NCI-H2196 (cell line): ENCODE measurements at regions not wholly inside any gene's neighbourhood (a gene's known extent, or its start where the extent isn't known, plus 50 kb on each side); places are given as distances from the start of the nearest gene placed in this dataset.
"Not testable (repeated sequence)": the region's sequence is repeated elsewhere in the genome, so short reads cannot be mapped to it uniquely, and the experiment has no call there.

Experiments used
- DNase-seq: peaks from one replicate; lab custom pipeline; 2025; ENCODE audit not compliant: unreplicated experiment; lab: John Stamatoyannopoulos, UW

DNA sequence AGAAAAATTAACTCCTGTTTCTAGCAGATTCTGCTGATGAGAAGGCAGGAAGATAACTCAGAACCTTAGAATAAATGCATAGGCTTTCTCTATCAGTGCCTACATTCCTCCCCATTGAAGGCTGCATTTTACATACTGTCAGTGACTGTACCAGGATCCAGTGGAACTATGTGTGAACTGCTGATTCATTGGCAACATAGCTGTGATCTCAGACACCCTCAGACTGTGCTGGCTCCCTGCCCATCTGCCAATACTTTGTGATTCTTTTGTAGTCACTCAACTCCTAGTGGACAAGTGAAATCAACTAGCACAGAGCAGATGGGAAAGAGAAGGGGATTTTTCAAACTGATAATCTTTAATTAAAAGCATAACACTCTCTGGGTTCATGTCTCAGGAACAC is 375.8 kb downstream of the MDFIC start:
- no peak for DNase-seq

DNA sequence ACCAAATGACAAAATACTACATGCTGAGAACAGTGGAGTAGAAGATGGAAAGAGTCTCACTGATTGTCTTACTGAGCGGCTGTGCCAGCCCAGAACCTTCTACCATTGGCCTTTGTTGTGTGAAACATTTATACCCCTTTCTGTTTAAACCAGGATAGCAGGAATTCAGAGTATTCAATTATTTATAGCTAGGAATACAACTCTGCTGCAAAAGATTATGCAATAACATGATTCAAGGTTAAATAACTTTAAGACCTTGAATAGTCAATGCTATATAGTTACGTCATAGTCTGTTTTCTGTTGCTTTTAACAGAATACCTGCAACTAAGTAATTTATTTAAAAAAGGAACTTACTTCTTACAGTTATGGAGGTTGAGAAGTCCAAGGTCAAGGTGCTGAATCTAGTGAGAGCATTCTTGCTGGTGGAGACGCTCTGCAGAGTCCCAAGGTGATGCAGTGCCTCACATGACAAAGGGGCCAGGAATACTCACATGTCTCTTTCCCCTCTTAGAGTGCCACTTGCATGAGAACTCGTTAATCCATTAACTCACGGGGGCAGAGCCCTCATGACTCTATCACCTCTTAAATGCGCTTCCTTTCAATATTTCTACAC is 371.8 kb downstream of the MDFIC start:
- no peak for DNase-seq

GRCh38 chr7:115292381-115292780 is 370.5 kb downstream of the MDFIC start:
- DNase-seq, result no peak

DNA sequence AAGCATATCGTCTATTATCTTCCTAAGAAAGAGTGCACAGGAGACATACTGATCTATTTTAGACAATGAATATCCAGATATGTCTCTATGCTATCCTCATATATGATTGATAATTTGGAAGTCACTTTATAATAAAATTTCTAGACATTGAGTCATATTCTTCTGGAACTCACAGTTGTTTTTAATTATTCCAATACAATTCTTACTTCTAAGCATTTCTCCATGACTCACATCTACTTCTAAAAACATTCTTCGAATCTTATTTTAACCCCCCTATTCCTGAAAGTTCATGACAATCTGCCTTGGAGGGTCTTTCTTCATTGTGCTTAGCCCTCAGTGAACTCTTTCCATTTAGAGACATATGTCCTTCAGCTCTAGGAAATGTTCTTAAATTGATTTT is 368.1 kb downstream of the MDFIC start:
- DNase-seq, result no peak

GRCh38 chr7:115276791-115277190 is 354.9 kb downstream of the MDFIC start:
- no peak for DNase-seq

DNA sequence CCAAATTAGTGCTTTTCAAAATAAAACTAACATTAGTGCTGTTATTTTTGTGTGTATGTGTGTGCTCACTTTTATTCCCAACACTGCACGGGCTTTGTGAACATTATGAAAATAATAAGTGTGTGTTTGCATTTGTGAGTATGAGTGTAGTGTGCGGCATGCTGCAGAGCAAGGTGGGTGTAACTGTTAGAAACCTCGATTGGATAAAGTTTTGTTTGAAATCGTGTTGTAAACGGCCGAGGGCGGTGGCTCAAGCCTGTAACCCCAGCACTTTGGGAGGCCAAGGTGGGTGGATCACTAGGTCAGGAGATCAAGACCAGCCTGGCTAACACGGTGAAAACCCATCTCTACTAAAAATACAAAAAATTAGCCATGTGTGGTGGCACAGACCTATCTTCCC is 352.0 kb downstream of the MDFIC start:
- DNase-seq, result not testable (repeated sequence)

DNA sequence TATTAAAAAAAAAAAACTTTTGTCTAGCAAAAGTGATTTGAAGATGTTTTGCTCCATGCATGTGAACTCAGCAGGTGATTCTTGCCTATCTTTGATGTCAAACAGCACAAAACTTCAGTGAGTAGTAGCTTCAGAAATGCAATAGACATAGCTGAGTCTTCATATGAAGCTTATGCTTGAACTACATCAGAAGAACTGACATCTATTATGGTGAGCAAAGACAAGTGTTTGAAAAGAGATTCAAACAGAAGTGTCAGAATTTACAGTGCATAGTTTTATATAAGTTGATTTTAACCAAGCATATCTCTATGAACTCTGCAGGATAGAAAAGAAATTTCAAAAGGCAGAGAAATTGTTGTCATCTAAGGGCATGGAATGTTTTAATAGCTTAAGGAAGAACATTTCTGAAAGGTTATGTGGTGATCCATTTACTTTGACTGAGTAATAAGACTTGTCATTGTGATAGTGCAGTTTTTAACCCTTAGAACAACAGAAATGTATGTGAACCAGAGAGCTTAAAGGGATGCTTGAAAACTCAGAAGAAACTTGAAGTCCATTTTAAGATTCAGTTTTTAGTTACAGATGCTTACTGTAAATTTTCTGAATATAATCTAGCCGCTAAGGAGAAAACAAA is 351.4 kb downstream of the MDFIC start:
- DNase-seq, result no peak

DNA sequence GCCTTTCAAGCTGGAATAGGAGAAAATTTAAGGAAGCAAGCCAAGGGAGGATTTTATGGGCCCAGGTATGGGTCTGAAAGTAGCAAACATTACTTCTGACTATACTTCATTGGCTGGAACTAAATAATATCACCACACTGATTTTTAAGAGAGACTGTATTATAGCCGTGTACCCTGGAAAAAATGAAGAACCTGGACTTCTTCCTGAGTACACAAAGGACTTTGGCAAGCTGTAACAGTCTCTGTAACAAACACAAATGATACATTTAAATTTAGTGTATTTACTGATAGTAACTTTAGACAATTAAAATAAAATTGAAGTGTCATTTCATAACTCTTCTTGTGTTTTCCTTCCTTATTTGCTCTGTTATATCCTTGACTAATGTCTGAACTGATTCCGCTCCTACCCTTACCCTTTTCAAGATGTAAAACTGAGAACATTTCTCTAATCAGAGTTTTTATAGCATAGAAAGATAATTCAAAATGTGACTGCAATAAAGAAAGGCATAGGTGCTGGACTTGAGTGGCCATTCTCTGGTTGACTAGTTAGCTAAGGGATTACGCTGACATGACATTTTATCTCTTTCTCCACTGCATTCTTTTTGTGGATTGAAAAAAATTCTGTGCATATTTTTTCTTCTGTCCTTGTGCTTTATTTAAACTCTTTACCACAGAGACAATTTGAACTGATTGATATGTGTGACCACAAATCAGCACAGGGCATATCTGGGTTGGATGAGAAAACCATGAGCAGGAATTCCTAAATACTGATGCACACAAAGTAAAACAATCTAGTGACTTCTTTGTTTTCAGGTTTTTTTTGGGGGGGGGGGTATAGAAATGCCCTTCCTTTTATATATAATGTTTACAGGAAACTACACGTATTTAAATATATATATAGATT is 349.7 kb downstream of the MDFIC start:
- no peak for DNase-seq

DNA sequence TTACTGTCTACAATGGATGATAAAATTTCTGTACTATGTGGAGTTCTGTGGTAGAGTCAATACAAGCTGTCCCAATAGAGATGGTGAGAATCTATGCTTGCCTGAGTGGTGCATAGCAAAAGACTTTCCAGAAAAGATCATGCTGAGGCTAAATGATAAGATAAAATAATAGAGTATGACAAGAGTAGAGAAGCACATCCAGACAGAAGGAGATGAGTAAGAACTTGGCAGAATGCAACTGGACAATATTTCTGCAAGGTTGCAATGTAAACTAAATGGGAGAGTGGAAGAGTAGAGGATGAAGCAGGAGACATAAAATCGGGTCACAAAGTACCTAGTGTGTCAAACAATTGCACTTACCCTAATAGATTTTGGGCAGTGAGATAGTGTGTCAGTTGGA is 347.6 kb downstream of the MDFIC start:
- no peak for DNase-seq

DNA sequence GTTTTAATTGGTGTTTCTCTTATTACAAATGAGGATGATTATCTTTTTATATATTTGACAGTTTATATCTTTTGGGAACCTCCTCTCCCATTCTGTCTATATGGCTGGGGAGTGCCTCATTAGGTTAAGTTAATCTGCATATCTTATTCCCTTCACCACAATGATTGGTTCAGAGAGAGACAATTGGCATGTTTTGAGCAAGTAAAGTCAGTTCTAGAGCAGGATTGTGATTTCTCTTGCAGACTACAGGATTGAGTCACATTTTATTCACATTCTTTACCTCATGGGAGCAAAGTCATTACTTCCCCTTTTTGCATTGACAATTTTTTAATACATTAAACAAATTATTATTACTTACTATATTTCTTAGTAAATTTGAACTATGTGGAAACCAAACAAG is 345.6 kb downstream of the MDFIC start:
- no peak for DNase-seq

DNA sequence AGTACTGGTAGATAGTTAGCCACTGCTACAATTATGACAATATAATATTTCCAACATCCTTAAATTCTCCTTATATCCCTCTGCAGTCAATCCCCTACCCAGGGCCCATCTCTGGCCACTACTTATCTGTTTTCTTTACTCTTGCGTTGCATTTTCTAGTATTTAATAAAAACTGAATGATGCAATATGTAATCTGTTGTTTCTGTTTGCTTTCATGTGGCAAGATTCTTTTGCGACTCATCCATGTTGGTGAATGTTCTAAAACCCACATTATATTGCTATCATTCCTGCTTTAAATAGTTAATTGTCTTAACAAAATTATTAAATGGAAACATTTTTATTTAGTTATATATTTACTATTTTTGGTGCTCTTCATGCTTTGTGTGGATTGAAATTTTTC is 338.5 kb downstream of the MDFIC start:
- no peak for DNase-seq

GRCh38 chr7:115252461-115252860 is 330.6 kb downstream of the MDFIC start:
- no peak for DNase-seq

DNA sequence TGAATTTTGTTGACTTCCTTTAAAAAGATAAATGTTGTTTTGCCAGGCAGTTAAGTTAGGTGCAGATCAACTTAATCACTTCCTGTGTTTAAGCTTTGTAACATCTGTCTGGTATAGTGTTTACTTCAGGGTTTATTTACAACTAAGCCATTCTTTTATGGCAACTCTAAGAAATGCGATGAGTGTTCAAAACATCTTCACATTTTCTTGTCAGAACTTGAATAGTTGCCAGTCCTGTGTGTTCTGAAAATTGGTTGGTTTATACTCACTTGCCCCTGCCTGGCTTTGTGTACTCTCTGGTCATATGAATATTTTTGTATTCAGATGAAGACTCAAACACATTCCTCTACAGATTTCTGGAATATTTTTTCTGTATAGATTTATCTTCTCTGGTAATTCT is 327.2 kb downstream of the MDFIC start:
- no peak for DNase-seq

- no peak for DNase-seq
Observed at GRCh38 chr7:115241151-115241550, 319.3 kb downstream of the MDFIC start.

GRCh38 chr7:115240242-115240641 is 318.3 kb downstream of the MDFIC start:
- no peak for DNase-seq

DNA sequence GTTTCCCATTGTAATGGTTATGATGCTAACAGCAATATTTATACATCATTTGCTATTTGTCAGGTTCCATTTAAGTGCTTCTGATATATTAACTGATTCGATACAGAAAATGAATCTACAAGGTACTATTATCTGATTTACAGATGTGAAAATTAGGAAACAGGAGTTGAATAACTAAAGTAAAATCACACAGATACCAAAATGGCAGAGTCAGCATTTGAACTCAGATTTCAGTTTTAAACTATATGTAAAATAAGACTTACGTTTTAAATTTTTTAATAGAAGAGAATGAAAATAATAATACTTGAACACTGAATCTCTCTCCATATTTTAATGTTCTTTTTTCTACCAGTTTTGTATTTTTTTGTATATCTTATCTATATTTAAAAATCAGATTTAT is 313.2 kb downstream of the MDFIC start:
- DNase-seq, result no peak

GRCh38 chr7:115233809-115234208 is 311.9 kb downstream of the MDFIC start:
- DNase-seq, result no peak

DNA sequence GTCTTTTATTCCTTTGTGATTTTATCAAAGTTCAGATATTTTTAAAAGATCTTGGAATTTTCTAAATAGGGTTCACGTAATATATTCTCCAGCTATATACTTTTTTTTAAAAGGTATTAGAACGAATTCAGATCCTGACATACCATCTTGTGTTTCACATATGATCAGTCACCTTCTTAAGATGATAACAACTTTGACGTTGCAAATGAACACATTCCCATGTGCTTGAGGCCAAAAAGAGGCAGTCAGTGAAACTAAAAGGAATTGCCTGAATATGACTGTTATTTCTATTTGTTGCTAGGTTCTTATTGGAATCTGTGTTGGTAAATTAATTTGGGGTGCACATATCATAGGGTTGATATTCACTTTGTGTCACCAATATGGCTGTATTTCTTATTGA is 310.1 kb downstream of the MDFIC start:
- DNase-seq, result no peak

DNA sequence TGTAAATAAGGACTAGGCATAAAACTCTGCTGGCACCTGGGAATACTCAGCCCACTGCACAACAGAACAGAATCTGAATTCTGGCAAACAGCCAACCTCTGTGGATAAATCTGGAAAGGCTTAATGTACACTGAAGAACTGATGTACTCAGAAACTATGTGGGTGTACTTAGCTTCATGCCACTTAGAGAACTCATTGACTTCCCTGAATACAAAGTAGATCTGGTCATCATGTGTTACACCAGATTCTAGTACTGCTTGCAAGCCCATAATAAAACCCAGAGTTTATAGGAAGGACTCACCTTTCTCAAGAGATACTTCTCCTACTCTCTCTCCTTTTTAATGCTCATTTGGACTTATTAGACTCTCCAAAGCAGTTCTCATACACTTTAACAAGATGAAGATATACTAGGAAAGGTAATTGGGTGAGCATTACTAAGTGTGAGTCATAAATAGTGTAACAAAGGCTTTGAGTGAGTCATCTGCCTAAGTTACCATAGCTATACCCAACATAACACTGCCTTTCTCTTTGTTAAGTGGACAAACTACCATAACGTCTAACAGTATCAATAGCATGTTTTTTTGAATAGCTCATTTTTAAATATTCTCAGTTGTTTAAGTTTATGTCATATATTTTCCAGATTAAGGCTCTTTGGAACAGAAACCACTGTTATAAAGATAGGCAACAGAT is 309.1 kb downstream of the MDFIC start:
- no peak for DNase-seq

DNA sequence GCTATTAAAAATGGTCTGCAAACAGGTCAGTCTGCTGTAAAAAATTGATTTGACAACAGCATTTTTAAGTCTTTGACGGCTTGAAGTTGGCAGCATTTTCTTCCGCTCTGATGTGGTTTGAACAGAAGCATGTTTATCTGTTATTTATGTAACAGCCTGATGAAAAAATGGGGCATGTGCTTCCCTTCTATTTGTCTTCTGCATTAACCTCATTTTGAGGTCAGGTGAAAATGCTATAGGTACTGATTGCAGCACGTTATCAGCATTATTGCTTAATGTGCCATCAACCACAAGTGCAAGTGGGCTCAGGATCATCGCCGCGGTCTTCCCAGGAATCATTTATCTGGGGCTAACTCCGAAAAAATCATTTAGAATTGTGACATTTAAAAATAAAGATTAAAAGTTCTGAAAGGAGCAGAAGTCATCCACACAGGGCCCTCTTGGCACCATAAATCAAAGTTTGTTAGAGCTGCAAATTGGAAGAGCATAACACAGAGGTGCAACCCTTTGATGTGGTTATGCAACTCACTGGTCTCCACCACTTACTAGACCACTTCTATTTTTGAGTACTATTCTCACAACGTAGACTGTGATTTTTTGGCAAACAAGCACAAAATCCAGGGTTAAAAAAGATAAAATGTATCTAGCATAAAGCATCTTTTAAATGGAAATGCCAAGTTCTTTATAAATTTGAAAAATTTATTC is 307.7 kb downstream of the MDFIC start:
- DNase-seq, result no peak
